ENCODE measurements at regions not wholly inside any gene's neighbourhood (a gene's known extent, or its start where the extent isn't known, plus 50 kb on each side); places are given as distances from the start of the nearest gene placed in this dataset.

DNA sequence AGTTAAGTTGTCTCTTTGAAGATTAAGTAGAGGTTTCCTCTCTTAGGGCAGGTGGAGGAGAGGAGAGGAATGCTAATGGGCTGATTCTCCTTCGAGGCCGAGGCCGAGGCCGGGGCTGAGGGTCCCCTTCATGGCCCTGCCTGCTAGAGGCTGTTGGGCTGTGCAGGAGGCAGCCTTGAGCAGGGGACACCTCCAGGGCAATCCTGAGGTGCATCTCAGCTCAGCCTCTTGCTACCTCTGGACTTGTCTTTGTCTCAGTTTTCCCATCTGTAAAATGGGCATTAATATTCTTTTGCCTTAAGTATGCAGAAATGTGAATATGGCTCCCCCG lies 97.7 kb upstream of the PRR20G start:
- H3K9me2 ChIP-seq (ENCODE audit: insufficient read depth, low read length) = no peaks in the 10 kb centered on the region
- no peak overlapping the region for H3K4me2 ChIP-seq (ENCODE audit: low read length)
- no peaks in the 10 kb centered on the region for H4K20me1 ChIP-seq (ENCODE audit: insufficient read depth)
- H3K9ac ChIP-seq (ENCODE audit: low read length) = no peak overlapping the region
- no peaks in the 10 kb centered on the region for H3K36me3 ChIP-seq (ENCODE audit: insufficient read depth, low read length)
- no peak for TF ChIP-seq POLR2AphosphoS5 (IDR thresholded peaks at IDR 0.05)
- TF ChIP-seq RAD21 (conservative IDR thresholded peaks at IDR 0.05) = no peak
- no peak for TF ChIP-seq TAF1 (IDR thresholded peaks at IDR 0.05; ENCODE audit: low read depth)
- TF ChIP-seq, protein P1, sequence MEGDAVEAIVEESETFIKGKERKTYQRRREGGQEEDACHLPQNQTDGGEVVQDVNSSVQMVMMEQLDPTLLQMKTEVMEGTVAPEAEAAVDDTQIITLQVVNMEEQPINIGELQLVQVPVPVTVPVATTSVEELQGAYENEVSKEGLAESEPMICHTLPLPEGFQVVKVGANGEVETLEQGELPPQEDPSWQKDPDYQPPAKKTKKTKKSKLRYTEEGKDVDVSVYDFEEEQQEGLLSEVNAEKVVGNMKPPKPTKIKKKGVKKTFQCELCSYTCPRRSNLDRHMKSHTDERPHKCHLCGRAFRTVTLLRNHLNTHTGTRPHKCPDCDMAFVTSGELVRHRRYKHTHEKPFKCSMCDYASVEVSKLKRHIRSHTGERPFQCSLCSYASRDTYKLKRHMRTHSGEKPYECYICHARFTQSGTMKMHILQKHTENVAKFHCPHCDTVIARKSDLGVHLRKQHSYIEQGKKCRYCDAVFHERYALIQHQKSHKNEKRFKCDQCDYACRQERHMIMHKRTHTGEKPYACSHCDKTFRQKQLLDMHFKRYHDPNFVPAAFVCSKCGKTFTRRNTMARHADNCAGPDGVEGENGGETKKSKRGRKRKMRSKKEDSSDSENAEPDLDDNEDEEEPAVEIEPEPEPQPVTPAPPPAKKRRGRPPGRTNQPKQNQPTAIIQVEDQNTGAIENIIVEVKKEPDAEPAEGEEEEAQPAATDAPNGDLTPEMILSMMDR (IDR thresholded peaks at IDR 0.05; ENCODE audit: poor library complexity, severe bottlenecking) = no peak
- TF ChIP-seq MXI1 (conservative IDR thresholded peaks at IDR 0.05; ENCODE audit: poor library complexity, severe bottlenecking) = no peak
- TF ChIP-seq, protein P2, sequence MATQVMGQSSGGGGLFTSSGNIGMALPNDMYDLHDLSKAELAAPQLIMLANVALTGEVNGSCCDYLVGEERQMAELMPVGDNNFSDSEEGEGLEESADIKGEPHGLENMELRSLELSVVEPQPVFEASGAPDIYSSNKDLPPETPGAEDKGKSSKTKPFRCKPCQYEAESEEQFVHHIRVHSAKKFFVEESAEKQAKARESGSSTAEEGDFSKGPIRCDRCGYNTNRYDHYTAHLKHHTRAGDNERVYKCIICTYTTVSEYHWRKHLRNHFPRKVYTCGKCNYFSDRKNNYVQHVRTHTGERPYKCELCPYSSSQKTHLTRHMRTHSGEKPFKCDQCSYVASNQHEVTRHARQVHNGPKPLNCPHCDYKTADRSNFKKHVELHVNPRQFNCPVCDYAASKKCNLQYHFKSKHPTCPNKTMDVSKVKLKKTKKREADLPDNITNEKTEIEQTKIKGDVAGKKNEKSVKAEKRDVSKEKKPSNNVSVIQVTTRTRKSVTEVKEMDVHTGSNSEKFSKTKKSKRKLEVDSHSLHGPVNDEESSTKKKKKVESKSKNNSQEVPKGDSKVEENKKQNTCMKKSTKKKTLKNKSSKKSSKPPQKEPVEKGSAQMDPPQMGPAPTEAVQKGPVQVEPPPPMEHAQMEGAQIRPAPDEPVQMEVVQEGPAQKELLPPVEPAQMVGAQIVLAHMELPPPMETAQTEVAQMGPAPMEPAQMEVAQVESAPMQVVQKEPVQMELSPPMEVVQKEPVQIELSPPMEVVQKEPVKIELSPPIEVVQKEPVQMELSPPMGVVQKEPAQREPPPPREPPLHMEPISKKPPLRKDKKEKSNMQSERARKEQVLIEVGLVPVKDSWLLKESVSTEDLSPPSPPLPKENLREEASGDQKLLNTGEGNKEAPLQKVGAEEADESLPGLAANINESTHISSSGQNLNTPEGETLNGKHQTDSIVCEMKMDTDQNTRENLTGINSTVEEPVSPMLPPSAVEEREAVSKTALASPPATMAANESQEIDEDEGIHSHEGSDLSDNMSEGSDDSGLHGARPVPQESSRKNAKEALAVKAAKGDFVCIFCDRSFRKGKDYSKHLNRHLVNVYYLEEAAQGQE (IDR thresholded peaks at IDR 0.05; ENCODE audit: borderline replicate concordance) = no peak
- TF ChIP-seq EP300 (conservative IDR thresholded peaks at IDR 0.05; ENCODE audit: poor library complexity, severe bottlenecking) = no peak
- no peak for TF ChIP-seq SMC3 (conservative IDR thresholded peaks at IDR 0.05; ENCODE audit: poor library complexity)
- no peak for TF ChIP-seq EZH2 (IDR thresholded peaks at IDR 0.05; ENCODE audit: borderline replicate concordance, insufficient read depth, low read length, poor library complexity, severe bottlenecking)
- no peak overlapping the region for H3K4me3 ChIP-seq (ENCODE audit: low read length)
- H3K27me3 ChIP-seq (ENCODE audit: insufficient read depth, low read depth, low read length) = no peaks in the 10 kb centered on the region
- H2AFZ ChIP-seq (ENCODE audit: low read depth, low read length) = no peak overlapping the region
- H3K79me2 ChIP-seq (replicated peaks; ENCODE audit: insufficient read depth, low read length) = no peaks in the 10 kb centered on the region
- no peaks in the 10 kb centered on the region for H3F3A ChIP-seq (ENCODE audit: insufficient read depth, low read length, poor library complexity, severe bottlenecking)
- H3K9me3 ChIP-seq (ENCODE audit: low read length) = no peaks in the 10 kb centered on the region
- H3K27ac ChIP-seq (ENCODE audit: low read length) = no peak overlapping the region

DNA sequence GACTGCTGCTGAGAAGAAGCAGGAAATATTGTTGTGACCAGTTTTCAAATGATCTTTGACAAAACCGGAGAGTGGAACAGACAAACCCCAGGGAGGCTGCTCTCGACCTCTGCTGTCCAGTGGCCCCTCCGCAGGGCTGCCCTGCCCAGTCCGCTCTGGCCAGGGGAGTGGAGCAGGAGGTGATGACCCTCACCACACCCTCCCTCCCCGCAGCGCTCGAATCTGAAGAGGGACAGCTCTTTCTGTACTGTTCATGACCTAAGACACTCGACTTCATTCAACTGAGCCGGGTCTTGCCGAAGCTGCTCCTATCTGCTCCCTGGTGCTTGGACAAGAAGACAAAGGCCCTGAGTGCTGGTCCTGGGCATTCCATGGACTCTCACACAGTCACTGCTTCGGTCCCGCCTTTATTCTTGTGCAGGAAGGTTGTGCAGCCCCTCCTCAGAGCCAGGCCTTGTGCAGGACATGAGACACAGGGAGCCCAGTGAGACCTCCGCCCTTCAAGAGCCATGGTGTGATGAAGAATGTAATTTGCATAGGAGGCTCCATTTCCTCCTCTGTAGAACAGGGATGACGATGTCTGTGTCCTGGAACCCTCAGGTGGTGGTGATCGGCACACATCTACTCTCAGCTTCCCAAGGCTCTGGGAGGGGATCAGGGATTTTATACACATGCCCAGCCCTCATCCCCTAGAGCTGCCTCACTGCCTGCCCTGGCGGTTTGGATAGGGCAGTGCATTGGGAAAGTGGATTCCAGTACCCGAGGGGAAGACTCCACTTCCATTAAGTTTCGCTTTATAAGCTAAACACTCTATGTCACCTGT lies 97.1 kb upstream of the PRR20G start:
- no peaks in the 10 kb centered on the region for H3F3A ChIP-seq (ENCODE audit: insufficient read depth, low read length, poor library complexity, severe bottlenecking)
- H3K9ac ChIP-seq (ENCODE audit: low read length) = no peak overlapping the region
- H3K9me3 ChIP-seq (ENCODE audit: low read length) = no peaks in the 10 kb centered on the region
- no peaks in the 10 kb centered on the region for H4K20me1 ChIP-seq (ENCODE audit: insufficient read depth)
- no peaks in the 10 kb centered on the region for H3K36me3 ChIP-seq (ENCODE audit: insufficient read depth, low read length)
- H3K27me3 ChIP-seq (ENCODE audit: insufficient read depth, low read depth, low read length) = no peaks in the 10 kb centered on the region
- H3K4me2 ChIP-seq (ENCODE audit: low read length) = no peak overlapping the region
- H3K4me3 ChIP-seq (ENCODE audit: low read length) = no peak overlapping the region
- H3K27ac ChIP-seq (ENCODE audit: low read length) = no peak overlapping the region
- TF ChIP-seq MXI1 (conservative IDR thresholded peaks at IDR 0.05; ENCODE audit: poor library complexity, severe bottlenecking) (no peak), RAD21 (conservative IDR thresholded peaks at IDR 0.05) (no peak), TAF1 (IDR thresholded peaks at IDR 0.05; ENCODE audit: low read depth) (no peak), EP300 (conservative IDR thresholded peaks at IDR 0.05; ENCODE audit: poor library complexity, severe bottlenecking) (no peak), EZH2 (IDR thresholded peaks at IDR 0.05; ENCODE audit: borderline replicate concordance, insufficient read depth, low read length, poor library complexity, severe bottlenecking) (no peak), POLR2AphosphoS5 (IDR thresholded peaks at IDR 0.05) (no peak), SMC3 (conservative IDR thresholded peaks at IDR 0.05; ENCODE audit: poor library complexity) (no peak)
- TF ChIP-seq, protein P1 (IDR thresholded peaks at IDR 0.05; ENCODE audit: poor library complexity, severe bottlenecking) = no peak
- TF ChIP-seq, protein P2 (IDR thresholded peaks at IDR 0.05; ENCODE audit: borderline replicate concordance) = no peak
- H2AFZ ChIP-seq (ENCODE audit: low read depth, low read length) = no peak overlapping the region
- no peaks in the 10 kb centered on the region for H3K9me2 ChIP-seq (ENCODE audit: insufficient read depth, low read length)
- H3K79me2 ChIP-seq (replicated peaks; ENCODE audit: insufficient read depth, low read length) = no peaks in the 10 kb centered on the region

All from neural cell (in vitro differentiated cells).